SU-DHL-6 (cell line): ENCODE measurements at regions not wholly inside any gene's neighbourhood (a gene's known extent, or its start where the extent isn't known, plus 50 kb on each side); places are given as distances from the start of the nearest gene placed in this dataset.

Experiments
- H2AFZ ChIP-seq: fragments of 200-600 bp; sonication (generic); 2 replicates; pipeline ENCODE4 v1.6.1; 2014; ENCODE audit warnings: low read depth, mild to moderate bottlenecking, moderate library complexity, mixed read lengths, antibody characterized with exemption, low read length; ENCODE audit not compliant: severe bottlenecking
- H3F3A ChIP-seq: fragments of 200-600 bp; shearing (Covaris generic); 2 replicates; pipeline ENCODE4 v1.6.0; 2016; ENCODE audit warnings: antibody characterized with exemption, mild to moderate bottlenecking; ENCODE audit not compliant: insufficient read depth
- H3K27ac ChIP-seq: fragments of 200-600 bp; sonication (generic); 2 replicates; pipeline ENCODE4 v1.5.1; 2016; ENCODE audit warnings: low read depth, mild to moderate bottlenecking, low read length, moderate library complexity, mixed read lengths
- H3K27me3 ChIP-seq: fragments of 200-600 bp; sonication (generic), shearing (Covaris generic); 2 replicates; pipeline ENCODE4 v1.6.0; 2014; ENCODE audit warnings: mild to moderate bottlenecking, low read length
- H3K36me3 ChIP-seq: fragments of 200-600 bp; sonication (generic); 2 replicates; pipeline ENCODE4 v1.6.1; 2014; ENCODE audit warnings: mild to moderate bottlenecking, low read length, mixed read lengths
- H3K4me2 ChIP-seq: fragments of 300-600, 200-600 bp; shearing (Covaris generic), sonication (generic); 2 replicates; pipeline ENCODE4 v1.6.0; 2014; ENCODE audit warnings: low read length, low read depth, mild to moderate bottlenecking; ENCODE audit not compliant: poor library complexity, severe bottlenecking
- H3K4me3 ChIP-seq: fragments of 200-600 bp; sonication (generic); 2 replicates; pipeline ENCODE4 v1.5.1; 2014; ENCODE audit warnings: antibody characterized with exemption, low read length, mild to moderate bottlenecking, mixed read lengths; ENCODE audit not compliant: insufficient read depth, poor library complexity, severe bottlenecking
- H3K79me2 ChIP-seq: fragments of 200-600 bp; sonication (generic); 2 replicates; pipeline ENCODE4 v1.6.1; 2014; ENCODE audit warnings: mild to moderate bottlenecking, low read length, moderate library complexity; ENCODE audit not compliant: insufficient read depth
- H3K9ac ChIP-seq: fragments of 200-600 bp; sonication (generic); 2 replicates; pipeline ENCODE4 v1.7.0; 2014; ENCODE audit warnings: mild to moderate bottlenecking, low read length
- H3K9me2 ChIP-seq: fragments of 200-600 bp; sonication (generic); replicated peaks from 2 replicates; pipeline ENCODE4 v1.6.1; 2014; ENCODE audit warnings: low read length; ENCODE audit not compliant: insufficient read depth
- H3K9me3 ChIP-seq: fragments of 200-600 bp; sonication (generic); 2 replicates; pipeline ENCODE4 v1.6.1; 2014; ENCODE audit warnings: low read length, mixed read lengths; ENCODE audit not compliant: insufficient read depth
- H4K20me1 ChIP-seq: fragments of 200-600 bp; sonication (generic); 2 replicates; pipeline ENCODE4 v1.6.1; 2014; ENCODE audit warnings: low read depth, mild to moderate bottlenecking, antibody characterized with exemption, low read length, moderate library complexity, mixed read lengths
- CTCF ChIP-seq: fragments of 200-600 bp; sonication (generic); IDR thresholded peaks from one replicate; pipeline ENCODE4 v1.5.1; 2017; ENCODE audit warnings: antibody characterized with exemption, mild to moderate bottlenecking, low read length, moderate library complexity; ENCODE audit not compliant: insufficient read depth, poor library complexity, severe bottlenecking
- EZH2phosphoT487 ChIP-seq: fragments of 200-600 bp; sonication (generic), shearing (Covaris generic); conservative IDR thresholded peaks from 2 replicates; pipeline ENCODE4 v1.6.1; 2018; ENCODE audit warnings: mild to moderate bottlenecking, antibody characterized with exemption, low read length, moderate library complexity, mixed read lengths

- H3F3A ChIP-seq: no peaks in the 10 kb centered on the region
- H2AFZ ChIP-seq: no peak overlapping the region
- TF ChIP-seq EZH2phosphoT487 (no peak), CTCF (no peak)
- no peak overlapping the region for H3K4me3 ChIP-seq
- H3K36me3 ChIP-seq: no peaks in the 10 kb centered on the region
- H3K9me2 ChIP-seq: no peaks in the 10 kb centered on the region
- no peaks in the 10 kb centered on the region for H3K27me3 ChIP-seq
- H3K4me2 ChIP-seq: no peak overlapping the region
- no peaks in the 10 kb centered on the region for H3K9me3 ChIP-seq
- no peaks in the 10 kb centered on the region for H3K79me2 ChIP-seq
- no peak overlapping the region for H3K27ac ChIP-seq
- no peaks in the 10 kb centered on the region for H4K20me1 ChIP-seq
- no peak overlapping the region for H3K9ac ChIP-seq
These were observed 456.6 kb upstream of the CCDC54 start for GRCh38 chr3:106920609-106921008.

- Histone ChIP-seq H3K4me2 (no peak overlapping the region), H3K36me3 (no peaks in the 10 kb centered on the region), H3K79me2 (no peaks in the 10 kb centered on the region), H3K9me2 (0 out of 2 replicates have a peak, but pooled peaks cover 4% of the 10 kb centered on the region), H3K4me3 (no peak overlapping the region), H4K20me1 (no peaks in the 10 kb centered on the region), H3K27me3 (no peaks in the 10 kb centered on the region), H3F3A (no peaks in the 10 kb centered on the region), H3K9me3 (no peaks in the 10 kb centered on the region), H3K27ac (no peak overlapping the region), H3K9ac (no peak overlapping the region), H2AFZ (no peak overlapping the region)
- TF ChIP-seq CTCF (no peak), EZH2phosphoT487 (no peak)
These were observed 448.2 kb upstream of the CCDC54 start for GRCh38 chr3:106929081-106929480.

- Histone ChIP-seq H3K27me3 (no peaks in the 10 kb centered on the region), H3K79me2 (no peaks in the 10 kb centered on the region), H3K4me3 (no peak overlapping the region), H3K27ac (no peak overlapping the region), H2AFZ (no peak overlapping the region), H3K9me3 (no peaks in the 10 kb centered on the region), H3K36me3 (no peaks in the 10 kb centered on the region), H3K9ac (no peak overlapping the region), H3K9me2 (0 out of 2 replicates have a peak, but pooled peaks cover 4% of the 10 kb centered on the region), H3K4me2 (no peak overlapping the region), H4K20me1 (no peaks in the 10 kb centered on the region), H3F3A (no peaks in the 10 kb centered on the region)
- no peak for TF ChIP-seq CTCF
- TF ChIP-seq EZH2phosphoT487: no peak
These were observed 447.2 kb upstream of the CCDC54 start for GRCh38 chr3:106930086-106930485.

- TF ChIP-seq EZH2phosphoT487 (no peak), CTCF (no peak)
- Histone ChIP-seq H4K20me1 (no peaks in the 10 kb centered on the region), H3K9me2 (0 out of 2 replicates have a peak, but pooled peaks cover 4% of the 10 kb centered on the region), H3K79me2 (no peaks in the 10 kb centered on the region), H3K9me3 (no peaks in the 10 kb centered on the region), H3K27ac (no peak overlapping the region), H3K9ac (no peak overlapping the region), H2AFZ (no peak overlapping the region), H3F3A (no peaks in the 10 kb centered on the region), H3K27me3 (no peaks in the 10 kb centered on the region), H3K4me2 (no peak overlapping the region), H3K4me3 (no peak overlapping the region), H3K36me3 (no peaks in the 10 kb centered on the region)
These were observed 445.3 kb upstream of the CCDC54 start for GRCh38 chr3:106931904-106932303.
